Endothelial cell of umbilical vein (primary cell): ENCODE measurements at regions not wholly inside any gene's neighbourhood (a gene's known extent, or its start where the extent isn't known, plus 50 kb on each side); places are given as distances from the start of the nearest gene placed in this dataset.

Experiments used
- EZH2 ChIP-seq: IDR thresholded peaks from 2 replicates; pipeline ENCODE4 v1.6.1; 2012; ENCODE audit warnings: borderline replicate concordance, low read depth, mild to moderate bottlenecking, moderate library complexity, low read length, inconsistent platforms; ENCODE audit not compliant: severe bottlenecking
- FOS ChIP-seq: IDR thresholded peaks from 2 replicates; pipeline ENCODE4 v1.6.1; 2011; ENCODE audit warnings: mild to moderate bottlenecking, low read length, moderate library complexity, borderline replicate concordance; ENCODE audit not compliant: insufficient read depth
- MYC ChIP-seq: IDR thresholded peaks from one replicate; pipeline ENCODE4 v1.6.1; 2011; ENCODE audit warnings: mild to moderate bottlenecking, low read depth, low read length
- POLR2A ChIP-seq: IDR thresholded peaks from 2 replicates; pipeline ENCODE4 v1.6.1; 2012; ENCODE audit warnings: low read depth, mild to moderate bottlenecking, control low read depth, low read length
- POLR2AphosphoS5 ChIP-seq: IDR thresholded peaks from 2 replicates; pipeline ENCODE4 v1.6.1; 2012; ENCODE audit warnings: low read depth, mild to moderate bottlenecking, control low read depth, low read length, moderate library complexity; ENCODE audit not compliant: insufficient read depth
- TF ChIP-seq, protein P1 (sequence below), 2 donors: IDR thresholded peaks; 1 replicate in 1 of 2; 2 replicates in 1 of 2; pipeline ENCODE4 v1.5.1; 2011; ENCODE audit warnings: low read length in 2 of 2, mild to moderate bottlenecking in 2 of 2, moderate library complexity in 2 of 2, control low read depth in 1 of 2, inconsistent platforms in 1 of 2, low read depth in 1 of 2; ENCODE audit not compliant: insufficient read depth in 1 of 2; ENCODE audit errors: extremely low read depth in 1 of 2

DNA sequence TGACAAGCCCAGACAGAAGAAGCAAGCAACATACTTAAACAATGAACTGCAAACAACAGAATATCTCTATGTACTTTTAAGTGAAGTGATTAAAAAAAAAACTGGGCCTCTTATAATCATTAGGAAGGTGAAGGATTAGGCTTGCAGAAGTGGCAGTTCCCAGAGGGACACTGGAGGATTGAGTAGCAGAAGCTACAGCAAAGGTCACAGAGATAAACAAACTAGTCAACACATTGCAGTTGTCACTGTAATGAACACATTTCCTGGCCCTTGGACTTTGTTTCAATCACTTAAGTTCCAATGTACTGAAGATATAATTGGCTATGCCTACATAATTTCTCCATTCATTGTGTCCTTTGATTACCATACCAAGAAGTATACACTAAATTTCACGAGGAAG is 1498.8 kb downstream of the SLITRK5 start:
- TF ChIP-seq FOS, result no peak
- TF ChIP-seq, protein P1, sequence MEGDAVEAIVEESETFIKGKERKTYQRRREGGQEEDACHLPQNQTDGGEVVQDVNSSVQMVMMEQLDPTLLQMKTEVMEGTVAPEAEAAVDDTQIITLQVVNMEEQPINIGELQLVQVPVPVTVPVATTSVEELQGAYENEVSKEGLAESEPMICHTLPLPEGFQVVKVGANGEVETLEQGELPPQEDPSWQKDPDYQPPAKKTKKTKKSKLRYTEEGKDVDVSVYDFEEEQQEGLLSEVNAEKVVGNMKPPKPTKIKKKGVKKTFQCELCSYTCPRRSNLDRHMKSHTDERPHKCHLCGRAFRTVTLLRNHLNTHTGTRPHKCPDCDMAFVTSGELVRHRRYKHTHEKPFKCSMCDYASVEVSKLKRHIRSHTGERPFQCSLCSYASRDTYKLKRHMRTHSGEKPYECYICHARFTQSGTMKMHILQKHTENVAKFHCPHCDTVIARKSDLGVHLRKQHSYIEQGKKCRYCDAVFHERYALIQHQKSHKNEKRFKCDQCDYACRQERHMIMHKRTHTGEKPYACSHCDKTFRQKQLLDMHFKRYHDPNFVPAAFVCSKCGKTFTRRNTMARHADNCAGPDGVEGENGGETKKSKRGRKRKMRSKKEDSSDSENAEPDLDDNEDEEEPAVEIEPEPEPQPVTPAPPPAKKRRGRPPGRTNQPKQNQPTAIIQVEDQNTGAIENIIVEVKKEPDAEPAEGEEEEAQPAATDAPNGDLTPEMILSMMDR (IDR thresholded peaks at IDR 0.05; ENCODE audit: extremely low read depth in 1 of 2, insufficient read depth in 1 of 2, low read depth in 1 of 2, low read length in 2 of 2), result no peak
- no peak for TF ChIP-seq MYC
- TF ChIP-seq EZH2, result no peak
- TF ChIP-seq POLR2AphosphoS5, result no peak
- TF ChIP-seq POLR2A, result no peak
